Activated naive CD4-positive, alpha-beta T cell treated with anti-CD3 and anti-CD28 coated beads, Interleukin-2, amount 50 U/mL, for 72 hours (primary cell): ENCODE measurements at regions not wholly inside any gene's neighbourhood (a gene's known extent, or its start where the extent isn't known, plus 50 kb on each side); places are given as distances from the start of the nearest gene placed in this dataset.
"Not testable (repeated sequence)": the region's sequence is repeated elsewhere in the genome, so short reads cannot be mapped to it uniquely, and the experiment has no call there.

Experiments used
- ATAC-seq, 2 donors: fragments of 150-1000 bp; cut with Tn5 transposase; 2 replicates each; pipeline ENCODE4 v1.10.0; 2021; ENCODE audit warnings: mild to moderate bottlenecking in 2 of 2, moderate library complexity in 2 of 2
- DNase-seq, 2 donors: peaks; one replicate each; pipeline ENCODE4 v3.0.0; 2021 to 2022; ENCODE audit warnings: low spot score in 2 of 2
- H3K27ac Mint-ChIP-seq, 2 donors: one replicate each; pipeline ENCODE4 v1.8.0; 2022; ENCODE audit warnings: mild to moderate bottlenecking in 2 of 2, mixed read lengths in 2 of 2
- H3K36me3 Mint-ChIP-seq, 2 donors: one replicate each; pipeline ENCODE4 v1.8.0; 2022; ENCODE audit warnings: mixed read lengths in 2 of 2
- H3K9me3 Mint-ChIP-seq, 2 donors: one replicate each; pipeline ENCODE4 v1.8.0; 2022; ENCODE audit warnings: mixed read lengths in 2 of 2

GRCh38 chr6:25113436-25113835, 165.7 kb upstream of the CARMIL1 start:
- H3K36me3 Mint-ChIP-seq, result peaks cover 37 to 82% of the 10 kb centered on the region in 2 donors
- H3K27ac Mint-ChIP-seq, result no peak overlapping the region
- ATAC-seq (no peak), DNase-seq (no peak)
- H3K9me3 Mint-ChIP-seq, result no peaks in the 10 kb centered on the region

DNA sequence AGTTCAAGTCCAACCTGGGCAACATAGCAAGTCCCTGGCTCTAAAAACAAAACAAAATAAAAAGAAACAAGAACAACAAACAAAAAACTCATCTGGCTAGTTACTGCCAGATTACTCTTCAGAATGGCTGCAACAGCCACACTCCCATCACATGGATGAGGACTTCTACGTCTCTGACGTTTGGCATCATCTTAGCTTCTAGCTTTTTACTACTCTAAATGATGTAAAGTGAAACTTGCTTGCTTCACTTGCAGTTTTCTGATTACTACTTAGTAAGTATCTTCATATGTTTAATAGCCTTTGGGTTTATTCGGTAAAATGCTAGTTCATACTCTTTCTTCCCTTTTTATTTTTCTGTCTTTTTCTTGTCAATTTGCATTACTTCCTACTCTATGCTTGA, 161.1 kb upstream of the CARMIL1 start:
- ATAC-seq, result peak in 1 of 2 donors; percentile 57
- Mint-ChIP-seq H3K27ac (peak overlapping the region in 1 of 2 donors; percentile 21), H3K36me3 (peaks cover 19 to 76% of the 10 kb centered on the region in 2 donors), H3K9me3 (peaks cover 0 to 5% of the 10 kb centered on the region in 2 donors)
- no peak for DNase-seq

DNA sequence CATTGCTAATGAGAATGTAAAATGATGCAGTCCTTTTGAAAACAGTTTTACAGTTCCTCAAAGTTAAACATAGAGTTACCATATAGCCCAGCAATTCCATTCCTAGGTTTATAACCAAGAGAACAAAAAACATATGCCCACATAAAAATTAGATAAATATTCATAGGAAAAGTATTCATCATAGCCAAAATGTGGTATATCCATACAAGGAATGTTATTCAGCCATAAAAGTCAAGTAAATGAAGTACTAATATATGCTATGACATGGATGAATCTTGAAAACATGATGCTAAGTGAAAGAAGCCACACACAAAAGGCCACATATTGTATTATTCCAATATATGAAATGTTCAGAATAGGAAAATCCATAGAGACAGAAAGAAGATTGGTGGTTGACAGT, 158.0 kb upstream of the CARMIL1 start:
- no peak for ATAC-seq
- H3K27ac Mint-ChIP-seq, result no peak overlapping the region
- no peak for DNase-seq
- peaks cover 0 to 5% of the 10 kb centered on the region in 2 donors for H3K9me3 Mint-ChIP-seq
- peaks cover 22 to 80% of the 10 kb centered on the region in 2 donors for H3K36me3 Mint-ChIP-seq

- no peak overlapping the region for H3K27ac Mint-ChIP-seq
- H3K36me3 Mint-ChIP-seq, result peaks cover 22 to 82% of the 10 kb centered on the region in 2 donors
Observed at GRCh38 chr6:25122001-25122400, 157.2 kb upstream of the CARMIL1 start.

DNA sequence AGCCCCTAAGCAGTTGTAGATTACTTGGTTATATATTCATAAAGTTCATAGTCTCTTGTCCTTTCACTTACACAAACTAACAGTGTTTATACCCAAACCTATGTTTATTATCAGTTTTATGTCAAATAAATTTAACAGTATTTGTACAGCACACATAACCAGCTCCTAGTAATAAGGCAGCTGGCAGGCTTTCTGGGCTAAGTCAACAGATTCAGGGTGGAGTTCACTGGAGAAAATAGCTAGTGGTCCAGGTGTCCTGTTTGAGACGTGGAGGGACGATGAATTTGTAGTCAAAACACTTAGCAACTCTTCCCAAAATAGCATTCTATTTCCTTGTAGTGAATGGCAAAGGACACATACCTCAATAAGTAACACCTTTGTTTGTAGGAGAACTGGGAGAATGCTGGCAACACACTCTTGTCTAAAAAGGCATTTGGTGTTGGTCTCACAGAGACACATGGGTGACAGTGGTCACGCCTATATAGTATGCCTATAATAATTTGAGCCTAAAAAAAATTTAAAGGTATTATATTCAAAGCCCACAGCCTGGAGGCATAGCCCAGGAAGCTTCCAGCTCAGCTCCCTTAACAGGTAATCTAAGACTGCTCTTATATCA, 156.4 kb upstream of the CARMIL1 start:
- ATAC-seq (no peak), DNase-seq (no peak)
- Mint-ChIP-seq H3K9me3 (peaks cover 0 to 8% of the 10 kb centered on the region in 2 donors), H3K27ac (no peak overlapping the region), H3K36me3 (peaks cover 26 to 82% of the 10 kb centered on the region in 2 donors)

More at GRCh38 chr6:25122001-25122400, 157.2 kb upstream of the CARMIL1 start:
- H3K9me3 Mint-ChIP-seq, result peaks cover 0 to 5% of the 10 kb centered on the region in 2 donors
- no peak for DNase-seq
- ATAC-seq, result no peak

- DNase-seq (no peak), ATAC-seq (no peak)
- Mint-ChIP-seq H3K36me3 (peaks cover 29 to 83% of the 10 kb centered on the region in 2 donors), H3K9me3 (peaks cover 0 to 10% of the 10 kb centered on the region in 2 donors), H3K27ac (no peak overlapping the region)
Observed at GRCh38 chr6:25124216-25124715, 154.9 kb upstream of the CARMIL1 start.

DNA sequence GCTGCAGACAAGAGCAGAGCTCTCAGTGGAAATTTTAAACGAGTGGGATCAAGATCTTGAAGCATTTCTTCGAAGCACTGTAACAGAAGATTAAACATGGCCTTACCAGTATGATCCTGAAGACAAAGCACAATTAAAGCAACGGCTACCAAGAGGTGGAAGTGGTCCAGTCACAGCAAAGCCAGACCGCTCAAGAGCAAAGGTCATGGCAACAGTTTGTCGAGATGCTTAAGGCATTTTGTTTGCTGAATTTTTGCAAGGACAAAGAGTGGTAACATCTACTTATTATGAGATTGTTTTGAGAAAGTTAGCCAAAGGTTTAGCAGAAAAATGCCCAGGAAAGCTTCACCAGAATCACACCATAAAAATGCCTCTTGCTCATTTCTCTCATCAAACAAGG, 153.4 kb upstream of the CARMIL1 start:
- Mint-ChIP-seq H3K27ac (no peak overlapping the region), H3K9me3 (peaks cover 0 to 10% of the 10 kb centered on the region in 2 donors), H3K36me3 (peaks cover 34 to 88% of the 10 kb centered on the region in 2 donors)
- DNase-seq (no peak), ATAC-seq (no peak)

DNA sequence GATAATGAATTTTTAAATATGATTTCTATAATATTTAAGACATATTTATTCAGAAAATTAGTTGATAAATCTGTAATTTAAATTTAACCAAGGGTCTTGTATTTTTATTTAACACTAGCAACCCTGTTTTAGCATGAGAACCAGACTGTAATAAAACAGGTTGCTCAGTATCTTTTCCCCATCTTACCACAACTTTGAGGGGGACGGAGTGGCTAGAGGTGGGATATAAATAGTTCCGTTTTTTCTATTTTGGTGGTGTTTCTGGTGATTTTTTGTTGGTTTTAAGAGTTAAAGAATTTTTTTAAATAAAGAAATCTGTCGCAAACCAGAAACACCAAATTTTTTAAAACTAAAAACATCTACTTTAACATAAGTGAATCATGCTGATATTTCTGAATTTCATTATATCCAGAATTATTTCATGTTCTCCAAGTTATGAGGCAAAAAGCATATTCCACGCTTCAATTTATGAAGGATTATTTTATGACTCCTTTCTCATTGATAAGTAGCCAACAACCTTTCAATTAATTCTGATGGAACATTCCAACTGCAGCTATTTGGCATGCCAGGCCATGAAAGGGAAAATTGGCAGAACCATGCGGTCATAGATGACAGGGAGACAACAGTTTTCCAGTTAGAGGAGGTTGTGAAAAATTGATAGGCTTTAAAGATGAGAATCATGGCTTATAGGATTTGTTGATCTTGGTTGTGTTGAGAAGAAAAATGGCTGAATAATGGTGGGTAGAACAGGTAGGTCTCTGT, 151.9 kb upstream of the CARMIL1 start:
- no peak for DNase-seq
- peaks cover 0 to 5% of the 10 kb centered on the region in 2 donors for H3K9me3 Mint-ChIP-seq
- ATAC-seq, result no peak
- peaks cover 34 to 85% of the 10 kb centered on the region in 2 donors for H3K36me3 Mint-ChIP-seq
- H3K27ac Mint-ChIP-seq, result peak overlapping the region in 1 of 2 donors; percentile 72

DNA sequence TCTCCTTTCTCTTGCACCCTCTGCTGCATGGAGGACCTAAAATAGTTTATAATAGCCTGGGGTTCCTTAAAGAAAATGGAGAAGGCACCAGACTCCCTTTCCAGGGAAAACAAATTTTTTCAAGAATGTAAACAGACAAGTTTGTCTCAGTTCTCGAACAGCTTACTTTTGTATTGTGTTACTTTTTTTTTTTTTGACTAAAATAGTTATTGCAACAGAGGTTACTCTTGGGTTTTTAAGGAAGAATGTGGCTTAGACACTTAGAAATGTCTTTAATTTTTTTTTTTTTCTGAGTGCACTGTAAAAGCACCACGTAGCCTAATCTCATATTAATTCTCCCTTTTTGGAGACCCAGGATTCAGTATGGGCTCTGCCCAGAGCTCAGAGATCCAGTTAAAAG, 148.7 kb upstream of the CARMIL1 start:
- ATAC-seq, result no peak
- Mint-ChIP-seq H3K27ac (no peak overlapping the region), H3K9me3 (peaks cover 0 to 14% of the 10 kb centered on the region in 2 donors), H3K36me3 (peaks cover 34 to 87% of the 10 kb centered on the region in 2 donors)
- no peak for DNase-seq

DNA sequence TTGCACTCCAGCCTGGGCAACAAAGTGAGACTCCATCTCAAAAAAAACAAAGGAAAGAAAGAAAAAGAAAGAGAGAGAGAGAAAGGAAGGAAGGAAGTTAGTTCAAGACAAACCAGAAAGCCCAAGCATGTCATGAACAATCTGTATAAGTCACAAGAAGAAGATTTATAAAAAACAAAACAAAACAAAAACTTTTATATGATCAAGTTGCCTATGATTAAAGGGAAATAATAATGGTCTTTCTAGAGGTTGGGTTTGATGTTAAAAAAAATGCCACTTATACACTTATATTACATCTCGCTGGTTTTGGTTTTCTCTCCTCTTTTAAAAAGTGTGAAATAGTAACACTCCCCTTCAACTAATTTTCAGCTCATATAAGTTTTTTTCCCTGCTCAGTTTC, 146.2 kb upstream of the CARMIL1 start:
- Mint-ChIP-seq H3K36me3 (peaks cover 47 to 93% of the 10 kb centered on the region in 2 donors), H3K9me3 (peaks cover 0 to 9% of the 10 kb centered on the region in 2 donors), H3K27ac (peak overlapping the region; percentile 43 to 95)
- DNase-seq (no peak), ATAC-seq (no peak)

- Mint-ChIP-seq H3K27ac (peak overlapping the region in 1 of 2 donors; percentile 43), H3K36me3 (peaks cover 46 to 88% of the 10 kb centered on the region in 2 donors), H3K9me3 (peaks cover 0 to 9% of the 10 kb centered on the region in 2 donors)
- ATAC-seq, result no peak
- no peak for DNase-seq
Observed at GRCh38 chr6:25133568-25133967, 145.6 kb upstream of the CARMIL1 start.

DNA sequence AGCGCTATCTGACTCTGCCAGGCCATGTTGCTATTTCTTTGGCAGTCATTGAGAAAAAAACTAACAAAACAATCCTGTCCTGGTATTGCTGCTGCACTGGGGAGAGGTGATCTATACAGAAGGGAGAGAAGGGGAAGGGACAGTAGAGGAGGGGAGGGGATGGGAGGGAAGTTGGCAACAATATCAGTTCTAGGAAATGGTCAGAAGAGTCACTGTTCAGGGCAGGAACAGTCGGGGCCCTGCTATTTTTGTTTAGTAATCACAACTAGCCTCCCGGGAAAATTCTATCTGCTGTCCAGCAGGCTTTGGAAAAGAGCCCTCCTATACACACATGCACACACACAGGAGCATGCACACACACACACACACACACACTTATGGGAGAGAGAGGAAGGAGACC, 142.3 kb upstream of the CARMIL1 start:
- H3K27ac Mint-ChIP-seq, result peak overlapping the region; percentile 99
- ATAC-seq, result peak in 1 of 2 donors; percentile 6
- DNase-seq, result no peak
- peaks cover 41 to 66% of the 10 kb centered on the region in 2 donors for H3K36me3 Mint-ChIP-seq
- peaks cover 0 to 9% of the 10 kb centered on the region in 2 donors for H3K9me3 Mint-ChIP-seq

GRCh38 chr6:25137480-25137879, 141.7 kb upstream of the CARMIL1 start:
- peak in 1 of 2 donors; percentile 9 for ATAC-seq
- H3K9me3 Mint-ChIP-seq, result peaks cover 0 to 9% of the 10 kb centered on the region in 2 donors
- H3K36me3 Mint-ChIP-seq, result peaks cover 40 to 63% of the 10 kb centered on the region in 2 donors
- H3K27ac Mint-ChIP-seq, result peak overlapping the region; percentile 99
- no peak for DNase-seq

DNA sequence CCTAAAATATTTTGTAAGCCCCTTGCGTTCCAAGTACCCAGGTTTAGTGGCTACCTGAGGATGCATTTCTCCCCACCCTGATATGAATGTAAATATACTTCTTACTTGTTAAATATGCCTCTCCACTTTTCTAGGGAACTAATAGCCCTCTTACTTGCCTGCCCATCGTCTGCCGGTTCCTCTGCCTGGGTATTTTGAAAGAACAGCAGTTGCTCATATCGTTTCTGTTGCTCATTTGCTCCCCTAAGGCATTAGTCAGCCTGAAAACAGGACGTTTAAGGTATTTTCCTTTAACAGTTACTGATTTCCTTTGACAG, 141.3 kb upstream of the CARMIL1 start:
- Mint-ChIP-seq H3K9me3 (peaks cover 0 to 7% of the 10 kb centered on the region in 2 donors), H3K27ac (peak overlapping the region; percentile 99), H3K36me3 (peaks cover 36 to 63% of the 10 kb centered on the region in 2 donors)
- ATAC-seq (no peak), DNase-seq (peak in 1 of 2 donors; percentile 64)

DNA sequence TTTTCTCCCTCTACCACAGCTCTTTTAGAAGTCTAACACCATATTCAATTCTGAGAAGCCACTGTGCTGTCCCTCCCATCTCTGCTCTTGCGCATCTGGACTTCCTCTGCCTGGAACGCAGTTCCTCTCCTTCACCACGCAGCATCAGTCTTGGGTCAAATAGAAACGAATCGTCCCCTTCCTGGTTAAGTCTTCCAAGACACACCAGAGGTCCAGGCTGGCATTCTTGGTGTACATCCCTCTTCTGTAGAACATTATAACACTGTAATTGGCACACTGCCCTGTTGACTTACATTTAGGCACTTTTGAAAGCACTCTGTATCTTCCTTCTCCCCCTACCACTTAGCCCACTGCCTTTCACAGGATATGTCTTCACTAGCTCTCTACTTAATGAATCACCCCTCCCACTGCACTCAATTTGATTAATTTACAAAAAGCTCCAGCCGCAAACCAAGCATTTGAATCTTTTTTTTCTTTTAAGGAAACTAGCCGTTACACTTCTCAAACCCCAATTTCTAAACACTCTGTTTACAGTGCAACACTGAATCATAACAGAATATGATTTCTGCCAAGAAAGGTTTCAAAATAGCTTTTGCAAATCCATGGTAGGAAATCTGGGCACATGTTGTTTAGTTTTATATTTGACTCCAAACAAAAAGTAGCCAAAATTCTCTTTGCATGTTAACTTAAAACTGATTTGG, 140.8 kb upstream of the CARMIL1 start:
- Mint-ChIP-seq H3K36me3 (peaks cover 31 to 61% of the 10 kb centered on the region in 2 donors), H3K27ac (peak overlapping the region; percentile 99), H3K9me3 (peaks cover 0 to 4% of the 10 kb centered on the region in 2 donors)
- DNase-seq, result peak; percentile 69 to 81
- ATAC-seq, result peak; percentile 90

- DNase-seq (no peak), ATAC-seq (no peak)
- Mint-ChIP-seq H3K36me3 (peaks cover 27 to 57% of the 10 kb centered on the region in 2 donors), H3K27ac (peak overlapping the region; percentile 99), H3K9me3 (peaks cover 0 to 4% of the 10 kb centered on the region in 2 donors)
Observed at GRCh38 chr6:25138934-25139415, 140.2 kb upstream of the CARMIL1 start.

GRCh38 chr6:25139608-25140007, 139.6 kb upstream of the CARMIL1 start:
- not testable (repeated sequence) for DNase-seq, H3K9me3 Mint-ChIP-seq, ATAC-seq
- H3K27ac Mint-ChIP-seq, result peak overlapping the region; percentile 99
- peaks cover 27 to 53% of the 10 kb centered on the region in 2 donors for H3K36me3 Mint-ChIP-seq
